NCI-H1417 treated with DMSO at 0.1 percent for 48 hours (cell line): ENCODE measurements at regions not wholly inside any gene's neighbourhood (a gene's known extent, or its start where the extent isn't known, plus 50 kb on each side); places are given as distances from the start of the nearest gene placed in this dataset.

Experiments used
- DNase-seq: peaks from one replicate; lab custom pipeline; 2025; lab: John Stamatoyannopoulos, UW

- no peak for DNase-seq
Measured at GRCh38 chrX:20522420-20522819, 255.7 kb upstream of the RPS6KA3 start.

- no peak for DNase-seq
Measured at GRCh38 chrX:20521222-20521621, 254.5 kb upstream of the RPS6KA3 start.

- no peak for DNase-seq
Measured at GRCh38 chrX:20519826-20520225, 253.1 kb upstream of the RPS6KA3 start.

- DNase-seq, result no peak
Measured at GRCh38 chrX:20519146-20519545, 252.4 kb upstream of the RPS6KA3 start.

- DNase-seq, result no peak
Measured at GRCh38 chrX:20517565-20517964, 250.9 kb upstream of the RPS6KA3 start.

GRCh38 chrX:20515841-20516461, 249.2 kb upstream of the RPS6KA3 start:
- DNase-seq, result no peak

GRCh38 chrX:20514358-20514757, 247.6 kb upstream of the RPS6KA3 start:
- DNase-seq, result no peak

GRCh38 chrX:20513185-20513584, 246.5 kb upstream of the RPS6KA3 start:
- DNase-seq, result no peak

GRCh38 chrX:20511792-20512191, 245.1 kb upstream of the RPS6KA3 start:
- DNase-seq, result no peak

GRCh38 chrX:20507901-20508620, 241.4 kb upstream of the RPS6KA3 start:
- no peak for DNase-seq

GRCh38 chrX:20506739-20507138, 240.0 kb upstream of the RPS6KA3 start:
- DNase-seq, result no peak

GRCh38 chrX:20500949-20501348, 234.2 kb upstream of the RPS6KA3 start:
- no peak for DNase-seq

- DNase-seq, result no peak
Measured at GRCh38 chrX:20500171-20500865, 233.6 kb upstream of the RPS6KA3 start.

- no peak for DNase-seq
Measured at GRCh38 chrX:20499763-20500162, 233.1 kb upstream of the RPS6KA3 start.

GRCh38 chrX:20498851-20499635, 232.3 kb upstream of the RPS6KA3 start:
- no peak for DNase-seq

- DNase-seq, result no peak
Measured at GRCh38 chrX:20495575-20495974, 228.9 kb upstream of the RPS6KA3 start.

- no peak for DNase-seq
Measured at GRCh38 chrX:20488473-20488872, 221.8 kb upstream of the RPS6KA3 start.

- DNase-seq, result no peak
Measured at GRCh38 chrX:20487227-20487626, 220.5 kb upstream of the RPS6KA3 start.

- DNase-seq, result no peak
Measured at GRCh38 chrX:20481632-20482031, 214.9 kb upstream of the RPS6KA3 start.

- DNase-seq, result no peak
Measured at GRCh38 chrX:20479896-20480295, 213.2 kb upstream of the RPS6KA3 start.

- no peak for DNase-seq
Measured at GRCh38 chrX:20479048-20479447, 212.3 kb upstream of the RPS6KA3 start.

GRCh38 chrX:20477836-20478524, 211.3 kb upstream of the RPS6KA3 start:
- peak; percentile 59 for DNase-seq
